Stimulated activated naive CD4-positive, alpha-beta T cell treated with Interleukin-2 at 50 U/mL for 16 hours (primary cell): ENCODE measurements at regions not wholly inside any gene's neighbourhood (a gene's known extent, or its start where the extent isn't known, plus 50 kb on each side); places are given as distances from the start of the nearest gene placed in this dataset.

Experiments used
- DNase-seq: peaks from one replicate; lab custom pipeline; 2025; lab: John Stamatoyannopoulos, UW

DNA sequence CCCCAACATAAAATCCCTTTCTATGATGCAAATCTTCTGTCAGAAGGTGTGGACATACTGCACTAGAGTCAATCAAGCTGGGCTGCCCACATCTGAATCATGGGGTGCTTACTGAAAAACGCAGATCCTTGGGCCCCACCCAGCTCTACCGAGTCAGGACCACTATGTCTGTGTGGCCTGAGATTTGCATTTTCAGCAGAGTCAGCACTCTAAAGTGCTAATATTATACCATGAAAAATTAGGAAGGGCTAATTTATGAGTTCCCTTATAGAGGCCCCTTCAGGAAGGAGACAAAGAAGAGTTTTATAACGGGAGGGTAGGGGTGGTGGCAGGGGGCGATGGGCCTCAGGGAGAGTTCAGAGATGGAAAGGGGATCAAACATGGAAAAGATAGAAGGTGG lies 163.3 kb upstream of the NABP1 start:
- DNase-seq: no peak

GRCh38 chr2:191515551-191515950 lies 162.4 kb upstream of the NABP1 start:
- no peak for DNase-seq

DNA sequence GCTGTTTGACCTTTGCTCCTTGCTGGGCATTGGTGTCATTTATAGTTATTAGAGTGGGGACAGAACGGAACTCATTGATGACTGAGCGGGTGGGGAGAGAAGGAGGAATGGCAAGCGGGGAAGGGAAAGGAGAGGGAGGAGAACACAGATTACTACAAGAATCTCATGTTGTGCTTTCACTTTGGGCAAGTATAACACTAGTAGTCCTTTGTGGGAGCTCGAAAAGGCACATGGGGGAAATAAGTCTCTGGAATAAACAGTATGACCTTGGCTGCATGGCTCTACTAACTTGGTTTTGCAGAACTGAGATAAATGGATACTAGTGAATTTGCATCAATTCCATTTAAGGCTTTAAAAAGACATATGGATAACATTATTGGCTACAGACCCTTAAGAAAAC lies 161.7 kb upstream of the NABP1 start:
- DNase-seq: no peak

DNA sequence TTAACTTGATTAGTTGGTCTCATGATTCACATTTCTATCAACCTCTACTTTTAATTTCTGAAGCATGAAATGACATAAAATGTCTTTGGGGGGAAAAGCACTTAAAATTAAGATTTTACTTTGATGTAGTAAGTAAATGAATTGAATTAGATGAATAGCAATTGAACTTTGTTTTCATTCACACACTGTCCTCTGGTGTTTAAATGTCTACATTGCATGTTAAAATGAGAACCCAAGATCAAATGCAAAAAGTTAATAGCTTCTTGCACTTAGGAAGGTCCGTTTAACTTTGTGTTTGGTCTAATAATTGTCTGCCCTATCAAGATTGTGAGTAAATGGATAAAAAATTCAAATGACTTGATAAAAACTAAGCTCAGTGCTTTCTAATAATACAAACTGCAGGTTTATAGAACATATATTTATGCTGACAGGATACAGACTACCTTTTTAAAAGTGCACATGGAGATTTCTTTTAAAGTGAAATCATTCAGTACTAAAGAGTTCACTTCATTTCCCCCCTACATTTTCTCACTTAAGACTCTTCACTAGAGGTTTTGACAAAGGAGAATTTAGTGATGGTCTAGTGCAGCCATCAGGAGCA lies 156.2 kb upstream of the NABP1 start:
- DNase-seq: no peak

DNA sequence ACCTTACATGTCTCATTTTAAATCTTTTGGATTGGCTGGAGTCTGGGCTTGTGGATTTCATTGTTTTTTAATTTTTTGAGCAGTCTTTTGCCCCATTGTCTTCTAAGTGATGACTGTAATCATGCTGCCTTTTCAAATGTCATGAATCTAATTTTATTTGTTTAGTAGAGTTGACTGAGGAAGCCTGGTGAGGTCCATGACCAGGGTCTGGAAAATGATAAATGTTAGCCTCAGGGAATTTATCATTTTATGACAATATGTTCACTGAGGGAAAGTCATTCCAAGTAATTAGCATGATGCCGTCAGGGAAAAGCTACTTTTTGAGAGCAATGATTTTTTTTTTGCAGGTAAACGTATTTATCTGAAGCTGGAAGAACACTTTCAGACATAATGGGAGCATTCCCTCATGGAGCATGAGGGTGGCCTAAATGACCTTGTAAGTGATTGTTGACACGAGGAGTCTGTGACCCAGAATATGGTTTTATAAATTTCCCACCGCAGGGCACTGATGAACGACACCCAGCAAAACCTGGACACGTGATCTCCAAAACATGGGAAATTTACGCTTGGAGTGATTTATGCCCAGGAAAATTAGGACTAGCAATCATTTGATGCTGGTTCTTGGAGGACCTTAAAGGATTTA lies 155.3 kb upstream of the NABP1 start:
- DNase-seq: no peak

DNA sequence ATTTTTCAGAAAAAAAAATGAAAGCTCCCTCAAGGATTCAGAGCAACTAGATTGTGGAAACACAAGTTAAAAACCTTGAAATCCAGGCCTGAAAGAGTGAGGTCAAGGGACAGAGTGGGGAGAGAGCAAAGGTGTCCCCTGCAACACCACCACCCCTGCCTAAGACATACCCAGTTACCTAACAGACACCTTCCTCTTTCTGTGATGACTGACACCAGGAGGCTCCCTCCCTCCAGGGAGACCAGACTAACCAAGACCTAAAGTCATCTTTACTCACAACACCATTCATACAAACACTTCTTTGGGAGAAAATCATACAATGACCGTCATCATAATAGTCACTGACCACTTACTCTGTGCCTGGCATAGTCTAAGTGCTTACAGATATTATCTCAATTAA lies 151.8 kb upstream of the NABP1 start:
- DNase-seq: no peak

DNA sequence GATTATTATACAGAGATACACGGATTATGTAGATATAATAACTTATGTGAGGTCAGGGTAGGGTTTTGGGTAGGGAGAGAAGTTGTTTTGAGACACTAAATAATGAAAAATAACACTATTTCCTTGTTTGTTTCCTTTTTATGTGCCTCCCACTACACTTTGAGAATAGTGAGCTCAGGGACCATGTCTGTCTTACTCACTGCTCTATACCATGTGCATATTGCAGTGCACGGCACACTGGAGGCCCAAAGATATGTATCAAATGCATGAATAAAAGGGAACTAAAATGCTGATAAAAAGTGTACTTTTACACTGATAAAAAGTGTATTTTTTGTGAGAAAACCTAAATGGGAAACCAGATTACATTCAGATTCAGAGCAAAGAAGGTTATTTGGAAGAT lies 151.4 kb upstream of the NABP1 start:
- DNase-seq: no peak

DNA sequence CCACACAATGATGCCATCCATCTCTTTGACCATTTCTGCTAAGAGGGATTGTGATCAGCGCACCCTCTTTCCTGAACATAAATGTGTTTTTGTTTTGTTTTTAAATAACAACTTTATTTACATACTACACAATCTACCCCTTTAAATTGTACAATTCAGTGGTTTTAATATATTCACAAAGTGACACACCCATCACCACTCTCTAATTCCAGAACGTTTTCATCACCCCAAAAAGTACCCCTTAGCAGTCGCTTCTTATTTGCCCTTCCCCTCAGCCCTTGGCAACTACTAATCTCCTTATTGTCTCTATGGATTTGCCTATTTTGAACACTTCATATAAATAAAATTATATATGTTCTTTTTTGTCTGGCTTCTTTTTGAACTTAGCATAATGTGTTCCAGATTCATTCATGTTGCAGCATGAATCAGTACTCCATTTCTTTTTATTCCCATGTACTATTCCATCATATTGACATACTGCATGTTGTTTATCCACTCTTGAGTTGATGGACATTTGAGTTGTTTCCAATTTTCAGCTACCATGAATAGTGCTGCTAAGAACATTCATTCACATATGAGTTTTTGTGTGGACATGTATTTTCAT lies 150.9 kb upstream of the NABP1 start:
- DNase-seq: no peak

DNA sequence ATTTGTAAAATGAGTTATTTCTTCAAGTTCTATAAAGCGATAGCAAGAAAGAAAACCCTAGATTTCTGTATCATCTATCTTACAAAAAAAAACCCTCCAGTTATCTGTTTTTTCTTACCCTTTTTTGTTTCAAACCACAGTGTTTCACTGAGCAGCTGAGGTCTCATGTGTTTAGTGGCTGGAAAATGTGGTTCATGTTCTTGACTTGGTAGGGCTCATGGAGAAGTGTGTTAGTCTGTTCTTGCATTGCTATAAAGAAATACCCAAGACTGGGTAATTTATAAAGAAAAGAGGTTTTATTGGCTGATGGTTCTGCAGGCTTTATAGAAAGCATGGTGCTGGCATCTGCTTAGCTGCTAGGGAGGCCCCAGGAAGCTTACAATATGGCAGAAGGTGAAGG lies 147.3 kb upstream of the NABP1 start:
- no peak for DNase-seq

- DNase-seq: no peak
Observed at GRCh38 chr2:191533693-191534180, 144.2 kb upstream of the NABP1 start.

DNA sequence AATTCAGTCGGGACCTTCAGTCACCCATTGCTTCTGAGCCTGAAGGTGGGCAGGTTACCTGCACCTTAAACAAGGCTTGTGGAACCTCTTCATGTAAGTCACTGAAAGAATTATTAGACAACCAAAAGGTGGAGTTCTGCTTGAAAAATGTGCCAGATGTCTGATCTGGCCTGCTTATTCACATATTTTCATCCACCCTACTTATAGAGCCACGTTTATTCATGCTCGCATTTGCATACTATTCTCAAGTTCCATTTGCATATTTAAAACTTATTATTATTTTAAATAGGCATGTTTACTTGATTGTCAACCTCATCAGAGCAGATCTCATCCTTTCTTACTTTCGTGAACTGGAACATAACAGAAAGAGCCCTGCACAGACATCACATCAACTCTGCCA lies 140.0 kb upstream of the NABP1 start:
- no peak for DNase-seq

GRCh38 chr2:191538334-191538903 lies 139.5 kb upstream of the NABP1 start:
- no peak for DNase-seq

DNA sequence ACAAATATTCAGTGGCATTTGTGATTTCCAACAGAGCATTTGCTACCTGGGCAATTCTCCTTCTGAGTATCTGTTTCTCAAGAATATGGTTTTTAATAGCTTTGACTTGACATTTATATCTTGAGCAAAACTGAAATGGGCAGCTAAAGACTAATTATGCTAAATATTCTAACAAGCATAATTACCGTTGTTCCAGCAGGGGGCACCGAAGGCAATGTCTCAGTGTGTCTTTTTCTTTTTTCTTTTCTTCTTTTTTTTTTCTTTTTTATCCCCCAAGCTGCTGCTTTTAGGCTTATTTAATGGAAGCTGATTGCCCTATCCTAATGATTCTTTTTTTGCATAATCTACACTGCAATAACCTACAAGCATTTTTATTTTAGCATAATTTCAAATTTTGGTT lies 138.9 kb upstream of the NABP1 start:
- DNase-seq: no peak

GRCh38 chr2:191540681-191541080 lies 137.3 kb upstream of the NABP1 start:
- DNase-seq: no peak

- no peak for DNase-seq
Observed at GRCh38 chr2:191543708-191544107, 134.2 kb upstream of the NABP1 start.

GRCh38 chr2:191544461-191545062 lies 133.4 kb upstream of the NABP1 start:
- no peak for DNase-seq

- no peak for DNase-seq
Observed at GRCh38 chr2:191545361-191545760, 132.6 kb upstream of the NABP1 start.

GRCh38 chr2:191552066-191552465 lies 125.9 kb upstream of the NABP1 start:
- no peak for DNase-seq

GRCh38 chr2:191554240-191554639 lies 123.7 kb upstream of the NABP1 start:
- no peak for DNase-seq

- peak; percentile 69 for DNase-seq
Observed at GRCh38 chr2:191555092-191555742, 122.7 kb upstream of the NABP1 start.

DNA sequence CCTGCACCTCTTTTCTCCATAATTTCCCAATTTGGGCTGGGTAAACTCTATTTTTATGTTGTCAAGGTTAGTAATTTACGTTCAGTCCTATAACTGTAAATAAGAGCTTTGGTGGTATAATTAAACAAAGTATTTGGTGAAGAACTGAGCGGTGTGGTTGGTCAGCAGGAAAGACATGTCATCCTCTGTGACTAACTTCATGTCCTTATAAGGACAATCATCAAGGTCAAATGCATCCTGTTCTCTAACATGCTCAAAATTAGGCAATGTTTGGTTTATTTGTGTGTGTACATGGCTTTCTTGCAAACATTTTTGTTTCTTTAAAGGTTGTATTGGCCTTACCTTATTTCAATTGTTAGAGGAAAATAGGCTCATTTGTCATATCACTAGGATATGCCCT lies 121.5 kb upstream of the NABP1 start:
- DNase-seq: no peak

DNA sequence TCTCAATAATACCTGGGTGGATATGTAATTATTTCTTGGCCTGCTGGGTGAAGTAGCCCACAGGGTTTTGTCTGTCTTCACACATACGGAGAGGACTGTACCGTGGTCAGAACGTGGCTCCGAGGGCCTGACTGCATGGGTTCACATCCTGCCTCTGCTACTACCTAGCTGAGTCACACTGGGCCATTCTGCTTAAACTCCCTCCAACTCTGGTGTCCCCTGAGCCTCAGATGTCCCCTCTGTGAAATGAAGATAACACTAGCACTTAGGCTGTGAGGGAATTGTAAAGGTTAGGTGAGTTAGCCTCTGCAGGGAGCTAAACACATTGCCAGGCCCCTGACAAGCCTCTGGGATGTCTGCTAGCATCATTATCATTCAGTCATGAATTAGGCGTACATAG lies 120.1 kb upstream of the NABP1 start:
- DNase-seq: no peak
